Stimulated activated naive CD8-positive, alpha-beta T cell treated with anti-CD3 and anti-CD28 coated beads, Interleukin-15, Interleukin-2, amounts not matched to agents 100 U/mL and 50 U/mL, for 24 hours (primary cell): ENCODE measurements at regions not wholly inside any gene's neighbourhood (a gene's known extent, or its start where the extent isn't known, plus 50 kb on each side); places are given as distances from the start of the nearest gene placed in this dataset.

Source experiments
- ATAC-seq: fragments of 150-1000 bp; cut with Tn5 transposase; one replicate; pipeline ENCODE4 v1.10.0; 2021
- DNase-seq: peaks from one replicate; pipeline ENCODE4 v3.0.0; 2021

GRCh38 chr7:46489106-46489505, 568.0 kb upstream of the IGFBP3 start:
- DNase-seq (no peak), ATAC-seq (no peak)

- DNase-seq (no peak), ATAC-seq (no peak)
Measured at GRCh38 chr7:46488607-46489006, 567.5 kb upstream of the IGFBP3 start.

- ATAC-seq (no peak), DNase-seq (no peak)
Measured at GRCh38 chr7:46486256-46487206, 565.5 kb upstream of the IGFBP3 start.

GRCh38 chr7:46485481-46486065, 564.5 kb upstream of the IGFBP3 start:
- ATAC-seq (no peak), DNase-seq (no peak)

GRCh38 chr7:46484906-46485305, 563.8 kb upstream of the IGFBP3 start:
- DNase-seq (no peak), ATAC-seq (no peak)

GRCh38 chr7:46480619-46481018, 559.5 kb upstream of the IGFBP3 start:
- no peak for DNase-seq
- ATAC-seq, result no peak

GRCh38 chr7:46479680-46480079, 558.6 kb upstream of the IGFBP3 start:
- ATAC-seq, result no peak
- no peak for DNase-seq

GRCh38 chr7:46478046-46478445, 557.0 kb upstream of the IGFBP3 start:
- DNase-seq (no peak), ATAC-seq (no peak)

GRCh38 chr7:46468753-46469356, 547.8 kb upstream of the IGFBP3 start:
- DNase-seq, result no peak

GRCh38 chr7:46463170-46463569, 542.1 kb upstream of the IGFBP3 start:
- no peak for DNase-seq
- ATAC-seq, result no peak

More at GRCh38 chr7:46468753-46469356, 547.8 kb upstream of the IGFBP3 start:
- no peak for ATAC-seq

- DNase-seq, result no peak
- ATAC-seq, result no peak
Measured at GRCh38 chr7:46461334-46461777, 540.3 kb upstream of the IGFBP3 start.

GRCh38 chr7:46459942-46460341, 538.9 kb upstream of the IGFBP3 start:
- DNase-seq, result no peak
- ATAC-seq, result no peak

- no peak for DNase-seq
Measured at GRCh38 chr7:46454816-46455215, 533.7 kb upstream of the IGFBP3 start.

GRCh38 chr7:46452561-46453135, 531.6 kb upstream of the IGFBP3 start:
- ATAC-seq (no peak), DNase-seq (no peak)

More at GRCh38 chr7:46454816-46455215, 533.7 kb upstream of the IGFBP3 start:
- no peak for ATAC-seq

GRCh38 chr7:46451846-46452245, 530.8 kb upstream of the IGFBP3 start:
- ATAC-seq, result no peak

GRCh38 chr7:46450886-46451285, 529.8 kb upstream of the IGFBP3 start:
- DNase-seq (no peak), ATAC-seq (no peak)

More at GRCh38 chr7:46451846-46452245, 530.8 kb upstream of the IGFBP3 start:
- no peak for DNase-seq

- no peak for DNase-seq
- no peak for ATAC-seq
Measured at GRCh38 chr7:46450425-46450824, 529.4 kb upstream of the IGFBP3 start.

- ATAC-seq (no peak), DNase-seq (no peak)
Measured at GRCh38 chr7:46449743-46450142, 528.7 kb upstream of the IGFBP3 start.

GRCh38 chr7:46448478-46448877, 527.4 kb upstream of the IGFBP3 start:
- ATAC-seq (no peak), DNase-seq (no peak)

- DNase-seq, result no peak
Measured at GRCh38 chr7:46446151-46446550, 525.1 kb upstream of the IGFBP3 start.

GRCh38 chr7:46444256-46444655, 523.2 kb upstream of the IGFBP3 start:
- DNase-seq (no peak), ATAC-seq (no peak)

More at GRCh38 chr7:46446151-46446550, 525.1 kb upstream of the IGFBP3 start:
- no peak for ATAC-seq

GRCh38 chr7:46440186-46440585, 519.1 kb upstream of the IGFBP3 start:
- no peak for DNase-seq
- ATAC-seq, result no peak

GRCh38 chr7:46432708-46433107, 511.6 kb upstream of the IGFBP3 start:
- ATAC-seq, result no peak

More at GRCh38 chr7:46432708-46433107, 511.6 kb upstream of the IGFBP3 start:
- DNase-seq, result no peak
